ENCODE measurements at regions not wholly inside any gene's neighbourhood (a gene's known extent, or its start where the extent isn't known, plus 50 kb on each side); places are given as distances from the start of the nearest gene placed in this dataset.

DNA sequence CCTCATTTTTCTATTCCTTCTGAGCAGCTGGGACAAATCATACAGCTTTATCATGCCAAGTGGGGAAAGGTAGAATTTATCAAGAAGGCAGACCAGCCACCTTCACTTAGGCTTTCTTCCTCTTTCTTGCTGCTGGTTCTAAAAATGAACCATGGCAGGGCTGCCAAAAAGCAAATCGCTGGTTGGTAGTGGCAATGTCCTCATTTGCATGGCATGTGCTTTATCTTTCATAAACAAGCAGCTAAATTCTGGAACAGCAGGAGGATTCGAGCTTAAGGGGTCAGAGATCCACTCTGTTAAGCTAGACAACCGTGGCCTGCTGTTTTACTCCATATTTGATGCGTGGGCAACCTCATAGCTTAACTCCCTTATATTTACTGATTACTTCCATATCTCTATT is 91.3 kb downstream of the RPE65 start:
- ChIA-PET POLR2A (no interaction called here), CTCF (interaction anchor here (1.3 kb wide), 1 partner anchor 238 kb away, joined by 3 read pairs; no protein-coding TSS in a partner anchor)
- Mint-ChIP-seq H3K36me3 (ENCODE audit: low read depth) (no peaks in the 10 kb centered on the region), H3K9me3 (ENCODE audit: low read depth) (no peaks in the 10 kb centered on the region), H3K4me3 (no peak overlapping the region), H3K27me3 (peaks cover 9% of the 10 kb centered on the region), H3K4me1 (no peaks in the 10 kb centered on the region), H3K27ac (no peak overlapping the region)
- ATAC-seq (no peak), DNase-seq (no peak)
- intact Hi-C loops (cut with DNase I, micrococcal nuclease): no loop called here

DNA sequence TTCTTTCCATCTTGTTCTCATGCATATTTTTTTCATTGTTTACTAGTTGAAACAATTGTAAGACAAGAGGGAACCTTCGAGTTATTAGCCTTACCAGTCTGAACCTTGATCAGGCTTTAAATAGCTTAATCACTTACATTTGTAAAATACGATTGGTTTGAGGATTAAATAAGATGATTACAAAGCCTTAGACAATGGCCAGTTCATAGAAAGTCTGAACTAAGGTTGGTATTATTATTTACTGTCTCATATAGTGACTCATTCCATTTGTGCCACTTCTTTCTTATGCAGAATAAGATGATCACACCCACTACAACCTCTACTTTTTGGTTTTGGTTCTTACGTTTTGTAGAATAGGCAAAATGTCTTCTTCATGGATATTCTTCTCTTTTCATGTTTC is 94.1 kb downstream of the RPE65 start:
- Mint-ChIP-seq H3K4me3 (no peak overlapping the region), H3K4me1 (no peaks in the 10 kb centered on the region), H3K9me3 (ENCODE audit: low read depth) (no peaks in the 10 kb centered on the region), H3K36me3 (ENCODE audit: low read depth) (no peaks in the 10 kb centered on the region), H3K27me3 (peaks cover 9% of the 10 kb centered on the region), H3K27ac (no peak overlapping the region)
- ATAC-seq: no peak
- DNase-seq: no peak
- ChIA-PET POLR2A (no interaction called here), CTCF (no interaction called here)
- intact Hi-C loops (cut with DNase I, micrococcal nuclease): no loop called here

DNA sequence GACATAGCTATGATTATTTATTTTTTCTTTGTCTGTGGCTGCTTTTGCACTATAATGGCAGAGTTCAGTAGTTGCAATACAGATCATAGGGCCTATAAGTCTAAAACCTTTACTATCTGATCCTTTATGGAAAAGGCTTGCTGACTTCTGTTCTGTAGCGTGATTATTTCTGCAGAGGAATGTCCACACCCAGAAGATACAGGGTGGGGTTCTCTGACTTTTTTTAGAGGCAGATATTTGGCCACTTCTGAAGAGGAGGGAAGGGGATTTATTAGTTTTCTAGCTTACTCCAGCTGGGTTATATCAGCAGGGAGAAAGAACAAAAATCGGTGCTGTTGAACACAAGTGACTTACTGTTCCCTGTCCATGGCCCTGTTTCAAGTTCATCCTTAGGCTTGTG is 97.6 kb downstream of the RPE65 start:
- no peaks in the 10 kb centered on the region for H3K36me3 Mint-ChIP-seq (ENCODE audit: low read depth)
- no peak overlapping the region for H3K27ac Mint-ChIP-seq
- DNase-seq: no peak
- POLR2A ChIA-PET: no interaction called here
- H3K4me3 Mint-ChIP-seq: no peak overlapping the region
- no peaks in the 10 kb centered on the region for H3K9me3 Mint-ChIP-seq (ENCODE audit: low read depth)
- intact Hi-C loops (cut with DNase I, micrococcal nuclease): no loop called here
- H3K27me3 Mint-ChIP-seq: peaks cover 5% of the 10 kb centered on the region
- no peaks in the 10 kb centered on the region for H3K4me1 Mint-ChIP-seq
- CTCF ChIA-PET: interaction anchor here (0.6 to 0.8 kb wide), 2 partner anchors 16 to 65 kb away, joined by 3 read pairs; no protein-coding TSS in a partner anchor
- ATAC-seq: no peak

DNA sequence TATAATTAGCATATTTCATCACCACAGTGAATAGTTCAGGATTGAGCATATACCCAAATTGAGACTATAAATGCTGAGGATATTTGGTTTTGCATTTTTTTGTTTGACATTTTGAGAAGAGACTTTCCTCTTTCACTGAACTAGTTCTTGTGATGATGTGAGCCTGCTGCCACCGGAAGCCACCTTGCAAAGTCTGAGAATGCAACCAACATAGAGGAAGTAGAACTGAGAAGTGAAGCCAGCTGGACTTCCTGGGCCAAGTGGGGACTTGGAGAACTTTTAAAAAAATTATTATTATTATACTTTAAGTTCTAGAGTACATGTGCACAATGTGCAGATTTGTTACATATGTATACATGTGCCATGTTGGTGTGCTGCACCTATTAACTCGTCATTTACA is 102.3 kb downstream of the RPE65 start:
- DNase-seq (no peak), ATAC-seq (no peak)
- Mint-ChIP-seq H3K9me3 (ENCODE audit: low read depth) (no peaks in the 10 kb centered on the region), H3K27me3 (peaks cover 2% of the 10 kb centered on the region), H3K4me3 (no peak overlapping the region), H3K27ac (no peak overlapping the region), H3K36me3 (ENCODE audit: low read depth) (no peaks in the 10 kb centered on the region), H3K4me1 (no peaks in the 10 kb centered on the region)
- ChIA-PET POLR2A (no interaction called here), CTCF (no interaction called here)
- intact Hi-C loops (cut with DNase I, micrococcal nuclease): no loop called here

DNA sequence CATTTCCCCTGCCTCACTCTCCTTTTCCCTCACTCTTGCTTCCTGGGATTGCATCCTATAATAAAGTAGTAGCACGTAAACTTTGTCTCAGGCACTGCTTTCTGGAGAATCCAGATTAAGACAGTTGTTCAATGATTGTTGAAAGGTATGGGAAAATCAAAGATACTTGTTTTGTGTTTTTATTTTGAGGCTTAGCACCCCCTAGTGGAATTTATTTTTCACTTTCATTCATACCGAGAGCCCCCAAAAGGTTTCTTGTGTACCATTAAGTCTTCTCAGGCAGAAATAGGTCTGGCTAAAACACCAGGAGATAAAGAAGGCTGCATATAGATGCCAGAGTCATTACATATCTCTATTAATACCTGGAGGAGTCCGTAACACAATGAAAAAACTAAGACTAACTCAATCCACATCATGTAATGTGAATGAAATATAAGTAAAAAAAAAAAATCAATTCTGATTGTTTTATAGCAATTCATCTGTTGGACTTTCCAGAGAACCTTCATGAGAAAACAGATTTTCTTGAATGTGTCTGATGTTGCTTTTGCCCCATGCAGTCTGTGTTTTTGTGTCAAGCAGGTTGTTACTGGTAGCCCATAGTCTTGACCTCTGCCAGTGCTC is 103.5 kb downstream of the RPE65 start:
- CTCF ChIA-PET: interaction anchor here (0.9 to 2.6 kb wide), 4 partner anchors 225 to 495 kb away, joined by 3 to 10 read pairs (median 6); no protein-coding TSS in a partner anchor
- no peaks in the 10 kb centered on the region for H3K36me3 Mint-ChIP-seq (ENCODE audit: low read depth)
- peaks cover 2% of the 10 kb centered on the region for H3K27me3 Mint-ChIP-seq
- intact Hi-C loops (cut with DNase I, micrococcal nuclease): loop anchor here in 1 of 2 experiments (1.0 kb wide), 2 partner anchors 226 to 230 kb away; no protein-coding TSS in a partner anchor
- POLR2A ChIA-PET: no interaction called here
- ATAC-seq (no peak), DNase-seq (no peak)
- no peaks in the 10 kb centered on the region for H3K9me3 Mint-ChIP-seq (ENCODE audit: low read depth)
- no peak overlapping the region for H3K27ac Mint-ChIP-seq
- H3K4me1 Mint-ChIP-seq: no peaks in the 10 kb centered on the region
- H3K4me3 Mint-ChIP-seq: no peak overlapping the region

DNA sequence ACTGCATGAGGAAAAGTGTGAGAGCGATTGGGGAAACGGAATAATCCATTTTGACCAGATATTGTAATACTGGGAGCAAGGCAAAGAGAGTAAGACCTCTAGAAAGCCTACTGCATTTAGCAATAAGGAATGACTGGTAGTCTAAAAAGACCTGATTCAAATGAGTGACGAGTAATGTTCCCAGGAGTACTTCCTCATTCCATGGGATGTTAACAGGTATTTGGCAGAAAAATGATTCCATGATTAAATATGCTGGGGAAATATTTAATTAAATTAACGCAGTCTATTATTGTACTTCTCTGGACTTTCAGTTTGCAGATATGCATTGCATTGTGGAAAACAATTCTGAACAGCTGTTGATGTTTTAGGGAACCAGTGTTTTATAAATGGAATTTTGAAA is 105.5 kb downstream of the RPE65 start:
- peaks cover 2% of the 10 kb centered on the region for H3K27me3 Mint-ChIP-seq
- ChIA-PET CTCF (interaction anchor here (2.6 kb wide), 1 partner anchor 227 kb away, joined by 10 read pairs; no protein-coding TSS in a partner anchor), POLR2A (no interaction called here)
- H3K36me3 Mint-ChIP-seq (ENCODE audit: low read depth): no peaks in the 10 kb centered on the region
- intact Hi-C loops (cut with DNase I, micrococcal nuclease): loop anchor here in 1 of 2 experiments (5.0 kb wide), 1 partner anchor 577 kb away; no protein-coding TSS in a partner anchor
- no peak overlapping the region for H3K27ac Mint-ChIP-seq
- DNase-seq: no peak
- no peak for ATAC-seq
- no peaks in the 10 kb centered on the region for H3K4me1 Mint-ChIP-seq
- H3K9me3 Mint-ChIP-seq (ENCODE audit: low read depth): no peaks in the 10 kb centered on the region
- no peak overlapping the region for H3K4me3 Mint-ChIP-seq

DNA sequence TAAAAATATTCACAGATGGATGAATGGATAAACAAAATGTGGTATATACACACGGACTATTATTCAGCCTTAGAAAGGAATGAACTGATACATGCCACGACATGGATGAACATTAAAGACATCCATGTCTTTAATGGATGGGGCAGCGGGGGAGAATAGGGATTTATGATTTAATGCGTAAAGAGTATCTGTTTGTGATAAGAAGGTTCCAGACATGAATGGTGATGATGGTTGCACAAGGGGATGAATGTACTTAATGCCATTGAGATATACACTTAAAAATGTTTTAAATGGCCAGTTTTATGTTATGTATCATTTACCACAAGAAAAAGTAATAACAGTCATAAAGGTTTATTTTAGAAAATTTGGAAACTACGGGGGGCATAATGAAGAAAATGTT is 108.6 kb upstream of the WLS start:
- POLR2A ChIA-PET: no interaction called here
- ATAC-seq (no peak), DNase-seq (no peak)
- Mint-ChIP-seq H3K4me1 (no peaks in the 10 kb centered on the region), H3K9me3 (ENCODE audit: low read depth) (no peaks in the 10 kb centered on the region), H3K36me3 (ENCODE audit: low read depth) (no peaks in the 10 kb centered on the region), H3K27me3 (peaks cover 2% of the 10 kb centered on the region), H3K4me3 (no peak overlapping the region), H3K27ac (no peak overlapping the region)
- CTCF ChIA-PET: no interaction called here
- intact Hi-C loops (cut with DNase I, micrococcal nuclease): loop anchor here in 1 of 2 experiments (5.0 kb wide), 1 partner anchor 574 kb away; no protein-coding TSS in a partner anchor

DNA sequence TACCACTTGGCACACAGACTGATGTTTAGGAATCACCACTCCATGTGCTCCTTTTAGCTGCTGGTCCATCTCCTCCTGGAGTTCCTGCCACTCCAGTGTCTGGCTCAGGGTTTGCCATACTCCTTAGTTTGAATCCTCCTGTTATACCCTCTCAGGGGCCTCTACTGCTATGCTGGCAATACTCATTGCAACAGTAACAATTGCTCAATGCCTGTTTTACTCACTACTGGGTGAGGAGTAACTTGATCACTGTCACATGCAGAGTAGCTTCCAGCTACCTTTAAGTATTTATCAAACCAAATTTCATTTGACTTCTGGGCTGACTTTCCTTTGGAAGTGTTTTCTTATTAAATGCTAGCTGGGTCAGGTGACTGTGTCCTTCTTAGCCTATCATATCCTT is 107.2 kb upstream of the WLS start:
- CTCF ChIA-PET: interaction anchor here (0.6 kb wide), 1 partner anchor 129 kb away, joined by 3 read pairs; no protein-coding TSS in a partner anchor

DNA sequence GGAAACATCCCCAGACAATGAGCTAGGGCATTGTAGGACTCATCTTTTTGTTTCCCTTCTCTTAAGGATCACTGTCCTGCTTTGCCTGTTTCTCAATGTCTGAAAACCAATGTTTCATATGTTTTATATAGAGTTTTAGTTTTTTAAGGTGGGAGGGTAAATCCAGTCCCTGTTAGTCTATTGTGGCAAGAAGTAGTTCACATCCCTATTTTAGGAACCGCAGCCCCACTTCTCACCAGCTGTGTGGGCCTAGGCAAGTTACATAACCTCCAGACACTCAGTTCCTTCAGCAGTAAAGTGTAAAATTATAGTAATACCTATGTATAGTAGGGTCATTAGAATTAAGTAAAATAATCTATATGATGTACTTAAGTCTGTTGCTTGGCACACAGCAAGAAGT is 105.8 kb upstream of the WLS start:
- Mint-ChIP-seq H3K4me1 (no peaks in the 10 kb centered on the region), H3K27ac (no peak overlapping the region), H3K36me3 (ENCODE audit: low read depth) (no peaks in the 10 kb centered on the region), H3K9me3 (ENCODE audit: low read depth) (no peaks in the 10 kb centered on the region), H3K4me3 (no peak overlapping the region), H3K27me3 (peaks cover 5% of the 10 kb centered on the region)
- POLR2A ChIA-PET: no interaction called here
- DNase-seq: no peak
- ATAC-seq: no peak
- CTCF ChIA-PET: no interaction called here
- intact Hi-C loops (cut with DNase I, micrococcal nuclease): no loop called here

More for the DNA sequence above, 107.2 kb upstream of the WLS start:
- POLR2A ChIA-PET: no interaction called here
- no peaks in the 10 kb centered on the region for H3K36me3 Mint-ChIP-seq (ENCODE audit: low read depth)
- H3K27me3 Mint-ChIP-seq: peaks cover 5% of the 10 kb centered on the region
- DNase-seq: no peak
- no peaks in the 10 kb centered on the region for H3K4me1 Mint-ChIP-seq
- H3K4me3 Mint-ChIP-seq: no peak overlapping the region
- no peaks in the 10 kb centered on the region for H3K9me3 Mint-ChIP-seq (ENCODE audit: low read depth)
- no peak overlapping the region for H3K27ac Mint-ChIP-seq
- ATAC-seq: no peak
- intact Hi-C loops (cut with DNase I, micrococcal nuclease): no loop called here

DNA sequence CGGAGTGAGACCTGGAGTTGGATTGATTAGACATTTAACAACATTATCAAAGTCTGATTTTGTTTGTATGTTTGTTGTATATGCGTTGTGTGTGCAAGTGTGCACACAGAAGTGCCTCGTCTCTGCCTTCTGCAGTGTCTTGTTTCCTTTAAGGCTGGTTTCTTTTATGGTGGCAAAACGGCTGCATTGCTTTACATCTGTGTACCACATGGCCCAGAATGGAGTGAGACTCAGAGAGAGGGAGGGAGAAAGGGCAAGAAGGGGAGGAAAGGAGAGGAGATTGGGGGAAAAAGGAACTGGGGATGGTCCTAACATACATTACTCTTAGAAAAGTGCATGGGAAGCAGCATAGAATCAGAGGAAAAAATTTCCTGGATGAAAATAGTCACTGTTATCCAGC is 99.7 kb upstream of the WLS start:
- Mint-ChIP-seq H3K9me3 (ENCODE audit: low read depth) (no peaks in the 10 kb centered on the region), H3K4me3 (no peak overlapping the region), H3K27me3 (peaks cover 2% of the 10 kb centered on the region), H3K36me3 (ENCODE audit: low read depth) (no peaks in the 10 kb centered on the region), H3K4me1 (no peaks in the 10 kb centered on the region), H3K27ac (no peak overlapping the region)
- ATAC-seq: no peak
- ChIA-PET CTCF (interaction anchor here (1.2 kb wide), 1 partner anchor 212 kb away, joined by 4 read pairs; no protein-coding TSS in a partner anchor), POLR2A (no interaction called here)
- no peak for DNase-seq
- intact Hi-C loops (cut with DNase I, micrococcal nuclease): no loop called here

DNA sequence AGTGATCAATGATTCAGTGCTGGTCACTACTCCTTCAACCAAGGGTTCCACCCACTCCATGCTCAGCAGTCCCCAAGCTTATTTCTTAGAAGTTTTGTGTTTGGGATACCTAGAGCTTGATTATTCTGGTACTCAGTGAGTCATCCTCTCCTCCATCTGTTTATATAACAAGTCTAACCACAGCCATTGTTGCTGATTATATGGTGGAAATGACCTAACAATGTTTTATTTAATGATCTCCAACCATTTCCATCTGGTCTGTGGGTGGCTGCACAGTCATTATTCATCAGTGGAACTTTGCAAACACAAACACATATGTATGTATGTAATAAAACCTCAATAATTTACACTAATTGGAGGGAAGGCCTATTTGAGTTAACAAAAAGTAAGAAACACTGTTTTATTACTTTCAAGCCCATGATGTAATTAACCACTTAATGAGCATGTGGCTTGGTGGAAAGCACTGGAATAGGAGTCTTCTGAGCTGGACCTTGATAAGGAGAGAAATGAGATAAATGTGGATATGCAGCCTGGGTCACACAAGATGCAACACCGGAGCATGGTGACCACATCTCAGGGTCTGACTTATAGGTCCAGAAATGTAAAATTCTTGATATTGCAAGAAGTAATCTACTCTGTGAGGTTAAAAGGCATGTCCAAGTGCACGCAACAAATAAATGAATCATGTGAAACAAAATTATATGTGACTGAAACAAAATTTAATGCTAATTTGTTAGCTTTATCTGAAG is 99.0 kb upstream of the WLS start:
- no peak overlapping the region for H3K27ac Mint-ChIP-seq
- peaks cover 2% of the 10 kb centered on the region for H3K27me3 Mint-ChIP-seq
- intact Hi-C loops (cut with DNase I, micrococcal nuclease): no loop called here
- ATAC-seq: peak; percentile 39
- no peaks in the 10 kb centered on the region for H3K9me3 Mint-ChIP-seq (ENCODE audit: low read depth)
- CTCF ChIA-PET: no interaction called here
- H3K4me3 Mint-ChIP-seq: no peak overlapping the region
- POLR2A ChIA-PET: no interaction called here
- no peak for DNase-seq
- H3K36me3 Mint-ChIP-seq (ENCODE audit: low read depth): no peaks in the 10 kb centered on the region
- no peaks in the 10 kb centered on the region for H3K4me1 Mint-ChIP-seq

DNA sequence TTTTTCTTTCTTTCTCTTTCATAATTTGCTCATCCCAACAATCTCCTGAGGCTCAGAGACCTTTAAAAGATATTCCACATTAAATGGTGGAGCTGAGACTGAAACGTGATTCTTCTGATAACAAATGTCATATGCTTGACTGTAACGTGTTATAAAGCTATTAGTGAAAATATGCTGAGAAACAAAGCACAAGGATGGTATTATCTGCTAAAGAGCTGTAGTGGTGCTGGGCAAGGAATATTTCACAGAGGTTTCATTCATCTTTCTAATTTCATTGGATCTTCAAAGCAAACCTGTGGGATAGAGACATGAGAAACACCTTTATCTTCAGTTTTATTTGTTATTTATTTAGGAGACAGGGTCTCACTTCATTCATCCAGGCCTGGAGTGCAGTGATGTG is 98.1 kb upstream of the WLS start:
- no peak for ATAC-seq
- no peak for DNase-seq
- ChIA-PET POLR2A (no interaction called here), CTCF (interaction anchor here (0.7 to 0.8 kb wide), 2 partner anchors 19 to 215 kb away, joined by 3 read pairs; no protein-coding TSS in a partner anchor)
- Mint-ChIP-seq H3K4me1 (no peaks in the 10 kb centered on the region), H3K36me3 (ENCODE audit: low read depth) (no peaks in the 10 kb centered on the region), H3K27me3 (peaks cover 2% of the 10 kb centered on the region), H3K4me3 (no peak overlapping the region), H3K9me3 (ENCODE audit: low read depth) (no peaks in the 10 kb centered on the region), H3K27ac (no peak overlapping the region)
- intact Hi-C loops (cut with DNase I, micrococcal nuclease): no loop called here
